Caco-2 (cell line): ENCODE measurements at regions not wholly inside any gene's neighbourhood (a gene's known extent, or its start where the extent isn't known, plus 50 kb on each side); places are given as distances from the start of the nearest gene placed in this dataset.

Experiments
- BruUV-seq: library from RNA; stranded (reverse); fragments of 400-500 nt; replicated peaks from 2 replicates; lab custom pipeline; 2021; lab: Mats Ljungman, UMichigan
- CTCF ChIA-PET: fragments of 300-600 bp; sonication (Branson Sonifier 250); formaldehyde crosslinking; loops from one replicate; lab custom pipeline; 2022; ENCODE audit warnings: antibody characterized with exemption; lab: Charles Lee
- POLR2A ChIA-PET: fragments of 300-600 bp; sonication (Branson Sonifier 250); formaldehyde crosslinking; loops from one replicate; lab custom pipeline; 2022; ENCODE audit warnings: antibody characterized with exemption; lab: Charles Lee
- DNase-seq, 2 experiments: peaks; one replicate each; pipeline versions ENCODE4 v3.0.0 to v3.0.0-alpha.2; 2020 to 2022
- H3K27me3 ChIP-seq: replicated peaks from 2 replicates; pipeline ENCODE4 v1.6.0; 2011; ENCODE audit warnings: low read length; ENCODE audit not compliant: control insufficient read depth, insufficient read depth
- H3K36me3 ChIP-seq: 2 replicates; pipeline ENCODE4 v1.5.1; 2011; ENCODE audit warnings: low read length; ENCODE audit not compliant: control insufficient read depth, insufficient read depth
- H3K4me1 ChIP-seq: fragments of 250-450 bp; sonication (Bioruptor Pico); 2 replicates; pipeline ENCODE4 v1.5.1; 2020; ENCODE audit warnings: mild to moderate bottlenecking
- H3K4me3 ChIP-seq: 2 replicates; pipeline ENCODE4 v1.5.1; 2011; ENCODE audit warnings: low read depth, mild to moderate bottlenecking, control low read depth, low read length
- H3K9me3 ChIP-seq: fragments of 250-450 bp; sonication (Bioruptor Pico); 2 replicates; pipeline ENCODE4 v1.5.1; 2020; ENCODE audit warnings: mild to moderate bottlenecking, moderate library complexity
- H3K27ac Mint-ChIP-seq: one replicate; pipeline ENCODE4 v1.8.0; 2022; ENCODE audit warnings: mixed read lengths; ENCODE audit not compliant: unreplicated experiment
- H3K27me3 Mint-ChIP-seq: one replicate; pipeline ENCODE4 v1.8.0; 2022; ENCODE audit warnings: mixed read lengths; ENCODE audit not compliant: insufficient read depth, unreplicated experiment
- H3K36me3 Mint-ChIP-seq: one replicate; pipeline ENCODE4 v1.8.0; 2022; ENCODE audit warnings: mild to moderate bottlenecking, mixed read lengths; ENCODE audit not compliant: insufficient read depth, unreplicated experiment
- H3K4me1 Mint-ChIP-seq: one replicate; pipeline ENCODE4 v1.8.0; 2022; ENCODE audit warnings: low read depth, mixed read lengths; ENCODE audit not compliant: unreplicated experiment
- H3K4me3 Mint-ChIP-seq: one replicate; pipeline ENCODE4 v1.8.0; 2022; ENCODE audit warnings: mild to moderate bottlenecking, moderate library complexity, mixed read lengths; ENCODE audit not compliant: unreplicated experiment
- H3K9me3 Mint-ChIP-seq: one replicate; pipeline ENCODE4 v1.8.0; 2022; ENCODE audit warnings: mixed read lengths; ENCODE audit not compliant: unreplicated experiment
- CTCF ChIP-seq, 2 experiments: fragments of 200-600 bp in 1 of 2; IDR thresholded peaks; 1 replicate in 1 of 2; 2 replicates in 1 of 2; pipeline versions ENCODE4 v1.5.1 to v1.8.0; 2011 to 2022; ENCODE audit warnings: antibody characterized with exemption in 1 of 2, control low read depth in 1 of 2, inconsistent platforms in 1 of 2, low read depth in 1 of 2, low read length in 1 of 2, mild to moderate bottlenecking in 1 of 2, moderate library complexity in 1 of 2; ENCODE audit not compliant: insufficient read depth in 1 of 2, severe bottlenecking in 1 of 2, unreplicated experiment in 1 of 2
- intact Hi-C: fragments of 100-400 bp; cut with micrococcal nuclease; formaldehyde crosslinking; loops from one replicate; pipeline ENCODE4 v1.10.0; 2022; ENCODE audit not compliant: unreplicated experiment

GRCh38 chr2:167651406-167652151, 595.8 kb downstream of the STK39 start:
- no peaks in the 10 kb centered on the region for H3K27me3 ChIP-seq
- no peaks in the 10 kb centered on the region for H3K4me1 ChIP-seq
- no peaks in the 10 kb centered on the region for H3K36me3 ChIP-seq
- Mint-ChIP-seq H3K4me1 (no peaks in the 10 kb centered on the region), H3K36me3 (no peaks in the 10 kb centered on the region), H3K27ac (no peak overlapping the region), H3K4me3 (no peak overlapping the region), H3K9me3 (no peaks in the 10 kb centered on the region), H3K27me3 (peaks cover 3% of the 10 kb centered on the region)
- intact Hi-C loops: no loop called here
- no peak for DNase-seq
- no peak overlapping the region for H3K4me3 ChIP-seq
- ChIA-PET CTCF (no interaction called here), POLR2A (no interaction called here)
- H3K9me3 ChIP-seq: no peaks in the 10 kb centered on the region
- no TSS peak for BruUV-seq
- no peak for TF ChIP-seq CTCF (IDR thresholded peaks at IDR 0.05; ENCODE audit: insufficient read depth in 1 of 2, low read depth in 1 of 2, low read length in 1 of 2, severe bottlenecking in 1 of 2, unreplicated experiment in 1 of 2)

- CTCF ChIA-PET: no interaction called here
- POLR2A ChIA-PET: no interaction called here
- BruUV-seq: no TSS peak
Observed at GRCh38 chr2:167646557-167646956, 600.8 kb downstream of the STK39 start.

GRCh38 chr2:167640096-167640495, 607.3 kb downstream of the STK39 start:
- TF ChIP-seq CTCF (IDR thresholded peaks at IDR 0.05; ENCODE audit: insufficient read depth in 1 of 2, low read depth in 1 of 2, low read length in 1 of 2, severe bottlenecking in 1 of 2, unreplicated experiment in 1 of 2): no peak
- H3K4me3 Mint-ChIP-seq: no peak overlapping the region

More at GRCh38 chr2:167646557-167646956, 600.8 kb downstream of the STK39 start:
- no peaks in the 10 kb centered on the region for H3K27me3 ChIP-seq
- intact Hi-C loops: no loop called here
- Mint-ChIP-seq H3K4me3 (no peak overlapping the region), H3K4me1 (no peaks in the 10 kb centered on the region), H3K36me3 (no peaks in the 10 kb centered on the region), H3K27me3 (no peaks in the 10 kb centered on the region), H3K9me3 (no peaks in the 10 kb centered on the region), H3K27ac (no peak overlapping the region)
- H3K36me3 ChIP-seq: no peaks in the 10 kb centered on the region
- no peaks in the 10 kb centered on the region for H3K4me1 ChIP-seq
- no peak for DNase-seq
- TF ChIP-seq CTCF (IDR thresholded peaks at IDR 0.05; ENCODE audit: insufficient read depth in 1 of 2, low read depth in 1 of 2, low read length in 1 of 2, severe bottlenecking in 1 of 2, unreplicated experiment in 1 of 2): no peak
- H3K4me3 ChIP-seq: no peak overlapping the region
- no peaks in the 10 kb centered on the region for H3K9me3 ChIP-seq

More at GRCh38 chr2:167640096-167640495, 607.3 kb downstream of the STK39 start:
- Mint-ChIP-seq H3K9me3 (no peaks in the 10 kb centered on the region), H3K36me3 (no peaks in the 10 kb centered on the region), H3K4me1 (no peaks in the 10 kb centered on the region), H3K27ac (no peak overlapping the region), H3K27me3 (no peaks in the 10 kb centered on the region)
- ChIA-PET POLR2A (no interaction called here), CTCF (no interaction called here)
- no peak overlapping the region for H3K4me3 ChIP-seq
- intact Hi-C loops: no loop called here
- H3K9me3 ChIP-seq: no peaks in the 10 kb centered on the region
- H3K36me3 ChIP-seq: no peaks in the 10 kb centered on the region
- no TSS peak for BruUV-seq
- DNase-seq: no peak
- H3K27me3 ChIP-seq: no peaks in the 10 kb centered on the region
- no peaks in the 10 kb centered on the region for H3K4me1 ChIP-seq
